Large intestine (tissue), 3 donors: ENCODE measurements at regions not wholly inside any gene's neighbourhood (a gene's known extent, or its start where the extent isn't known, plus 50 kb on each side); places are given as distances from the start of the nearest gene placed in this dataset.

Source experiments
- DNase-seq, 2 donors: peaks; one replicate each; pipeline versions ENCODE4 v3.0.0 to v3.0.0-alpha.2; 2013
- H3K27ac ChIP-seq: one replicate; pipeline ENCODE4 v1.5.1; 2013; ENCODE audit warnings: low read length
- H3K27me3 ChIP-seq: 2 replicates; pipeline ENCODE4 v1.6.1; 2013; ENCODE audit warnings: low read length; ENCODE audit not compliant: control insufficient read depth, insufficient read depth
- H3K36me3 ChIP-seq: 2 replicates; pipeline ENCODE4 v1.6.1; 2013; ENCODE audit warnings: low read length; ENCODE audit not compliant: control insufficient read depth, insufficient read depth
- H3K4me1 ChIP-seq: one replicate; pipeline ENCODE4 v1.6.1; 2013; ENCODE audit warnings: low read length; ENCODE audit not compliant: control insufficient read depth, insufficient read depth
- H3K4me3 ChIP-seq: one replicate; pipeline ENCODE4 v1.5.1; 2013; ENCODE audit warnings: low read length
- H3K9me3 ChIP-seq: one replicate; pipeline ENCODE4 v1.6.1; 2013; ENCODE audit warnings: mild to moderate bottlenecking, low read depth, low read length, moderate library complexity; ENCODE audit not compliant: control insufficient read depth
- WGBS: methylation state at CpG from one replicate; pipeline ENCODE4 v1.1.5; 2013; ENCODE audit warnings: low lambda C conversion rate; ENCODE audit not compliant: insufficient coverage; 5-methylcytosine and 5-hydroxymethylcytosine counted together

DNA sequence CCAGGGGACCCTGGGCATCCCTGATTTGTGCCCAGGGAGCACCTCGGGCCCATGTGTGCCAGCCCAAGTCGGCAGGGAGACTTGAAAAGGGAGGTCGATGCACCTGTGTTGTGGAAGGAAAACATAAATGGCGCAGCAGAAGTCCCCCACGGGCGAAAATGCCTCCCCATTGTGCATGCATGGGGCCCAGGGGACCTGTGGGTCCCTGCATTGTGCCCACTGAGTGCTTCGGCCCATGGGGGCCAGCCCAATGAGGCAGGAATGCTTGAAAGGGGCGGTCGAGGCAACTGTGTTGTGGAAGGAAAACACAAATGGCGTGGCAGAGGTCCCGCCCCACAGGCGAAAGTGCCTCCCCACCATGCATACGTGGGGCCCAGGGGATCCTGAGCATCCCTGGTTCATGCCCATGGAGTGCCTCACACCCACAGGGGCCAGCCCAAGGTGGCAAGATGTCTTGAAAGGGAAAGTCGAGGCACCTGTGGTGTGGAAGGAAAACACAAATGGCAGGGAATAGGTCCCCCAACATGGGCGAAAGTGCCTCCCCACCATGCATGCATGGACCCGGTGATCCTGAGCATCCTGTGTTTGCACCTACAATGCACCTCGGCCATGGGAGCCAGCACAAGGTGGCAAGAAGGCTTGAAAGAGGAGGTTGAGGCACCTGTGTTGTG is 368.0 kb downstream of the ALG10 start:
- DNase-seq: no peak
- Histone ChIP-seq H3K9me3 (peaks cover 94% of the 10 kb centered on the region), H3K27me3 (no peaks in the 10 kb centered on the region), H3K27ac (no peak overlapping the region), H3K4me1 (no peaks in the 10 kb centered on the region), H3K36me3 (no peaks in the 10 kb centered on the region), H3K4me3 (no peak overlapping the region)
- no CpG with 5 or more reads among the region's 17 CpGs for WGBS

GRCh38 chr12:34390846-34391700 is 368.8 kb downstream of the ALG10 start:
- H3K27me3 ChIP-seq: no peaks in the 10 kb centered on the region
- H3K9me3 ChIP-seq: peaks cover 94% of the 10 kb centered on the region
- H3K27ac ChIP-seq: no peak overlapping the region
- H3K4me3 ChIP-seq: no peak overlapping the region
- no peaks in the 10 kb centered on the region for H3K36me3 ChIP-seq
- DNase-seq: no peak
- WGBS: no CpG with 5 or more reads among the region's 24 CpGs
- no peaks in the 10 kb centered on the region for H3K4me1 ChIP-seq

DNA sequence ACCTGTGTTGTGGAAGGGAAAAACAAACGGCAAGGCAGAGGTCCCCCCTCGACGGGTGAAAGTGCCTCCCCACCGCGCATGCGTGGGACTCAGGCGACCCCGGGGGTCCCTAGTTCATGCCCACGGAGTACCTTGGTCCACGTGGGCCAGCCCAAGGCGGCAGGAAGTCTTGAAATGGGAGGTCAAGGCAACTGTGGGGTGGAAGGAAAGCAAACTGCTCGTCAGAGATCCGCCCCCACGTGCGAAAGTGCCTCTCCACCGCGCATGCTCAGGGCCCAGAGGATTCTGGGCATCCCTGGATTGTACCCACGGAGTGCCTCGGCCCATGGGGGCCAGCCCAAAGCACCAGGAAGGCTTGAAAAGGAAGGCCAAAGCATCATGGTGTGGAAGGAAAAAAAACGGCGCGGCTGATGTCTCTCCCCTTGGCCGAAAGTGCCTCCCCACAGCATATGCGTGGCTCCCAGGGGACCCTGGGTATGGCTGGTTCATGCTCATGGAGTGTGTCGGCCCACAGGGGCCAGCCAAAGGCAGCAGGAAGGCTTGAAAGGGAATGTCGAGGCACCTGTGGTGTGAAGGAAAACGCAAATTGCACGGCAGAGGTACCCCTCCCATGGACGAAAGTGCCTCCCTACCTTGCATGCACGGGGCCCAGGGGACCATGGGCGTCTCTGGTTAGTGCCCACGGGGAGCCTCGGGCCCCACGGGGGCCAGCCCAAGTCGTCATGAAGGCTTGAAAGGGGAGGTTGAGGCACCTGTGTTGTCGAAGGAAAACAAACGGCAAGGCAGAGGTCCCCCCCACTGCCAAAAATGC is 369.7 kb downstream of the ALG10 start:
- no peak for DNase-seq
- no CpG with 5 or more reads among the region's 37 CpGs for WGBS
- Histone ChIP-seq H3K36me3 (no peaks in the 10 kb centered on the region), H3K27me3 (no peaks in the 10 kb centered on the region), H3K4me1 (no peaks in the 10 kb centered on the region), H3K4me3 (no peak overlapping the region), H3K27ac (no peak overlapping the region), H3K9me3 (peaks cover 92% of the 10 kb centered on the region)

DNA sequence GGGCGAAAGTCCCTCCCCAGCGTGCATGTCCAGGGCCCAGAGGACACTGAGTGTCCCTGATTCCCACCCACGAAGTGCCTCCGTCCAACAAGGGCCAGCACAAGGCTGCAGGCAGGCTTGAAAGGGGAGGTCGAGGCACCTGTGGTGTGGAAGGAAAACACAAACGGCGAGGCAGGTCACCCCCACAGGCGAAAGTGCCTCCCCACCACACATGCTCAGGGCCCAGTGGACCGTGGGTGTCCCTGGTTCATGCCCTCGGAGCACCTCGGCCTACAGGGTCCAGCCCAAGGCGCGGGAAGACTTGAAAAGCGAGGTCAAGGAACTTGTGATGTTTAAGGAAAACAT is 370.4 kb downstream of the ALG10 start:
- Histone ChIP-seq H3K4me3 (no peak overlapping the region), H3K27ac (no peak overlapping the region), H3K4me1 (no peaks in the 10 kb centered on the region), H3K36me3 (no peaks in the 10 kb centered on the region), H3K9me3 (peaks cover 93% of the 10 kb centered on the region), H3K27me3 (no peaks in the 10 kb centered on the region)
- no CpG with 5 or more reads among the region's 14 CpGs for WGBS
- DNase-seq: no peak

DNA sequence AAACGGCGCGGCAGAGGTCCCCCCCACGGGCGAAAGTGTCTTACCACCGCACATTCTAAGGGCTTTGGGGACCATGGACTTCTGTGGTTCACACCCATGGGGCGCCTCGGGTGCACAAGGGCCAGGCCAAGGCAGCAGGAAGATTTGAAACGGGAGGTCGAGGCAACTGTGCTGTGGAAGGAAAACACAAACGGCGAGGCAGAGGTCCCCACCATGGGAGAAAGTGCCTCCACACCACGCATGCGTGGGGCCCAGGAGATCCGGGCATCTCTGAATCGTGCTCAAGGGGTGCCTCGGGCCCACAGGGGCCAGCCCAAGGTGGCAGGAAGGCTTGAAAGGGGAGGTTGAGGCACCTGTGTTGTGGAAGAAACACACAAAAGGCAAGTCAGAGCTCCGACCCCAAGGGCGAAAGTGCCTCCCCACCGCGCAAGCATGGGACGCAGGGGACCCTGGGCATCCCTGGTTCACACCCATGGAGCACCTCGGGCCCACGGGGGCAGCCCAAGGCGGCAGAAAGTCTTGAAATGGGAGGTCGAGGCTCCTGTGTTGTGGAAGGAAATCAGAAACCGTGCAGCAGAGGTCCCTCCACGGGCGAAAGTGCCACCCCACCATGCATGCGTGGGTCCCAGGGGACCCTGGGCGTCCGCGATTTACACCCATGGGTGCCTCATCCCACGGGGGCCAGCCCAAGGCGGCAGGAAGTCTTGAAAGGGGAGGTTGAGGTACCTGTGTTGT is 371.0 kb downstream of the ALG10 start:
- no CpG with 5 or more reads among the region's 35 CpGs for WGBS
- Histone ChIP-seq H3K9me3 (peaks cover 93% of the 10 kb centered on the region), H3K27me3 (no peaks in the 10 kb centered on the region), H3K27ac (no peak overlapping the region), H3K4me3 (no peak overlapping the region), H3K4me1 (no peaks in the 10 kb centered on the region), H3K36me3 (no peaks in the 10 kb centered on the region)
- no peak for DNase-seq

- DNase-seq: no peak
- H3K9me3 ChIP-seq: peaks cover 93% of the 10 kb centered on the region
These were observed 371.5 kb downstream of the ALG10 start for GRCh38 chr12:34393821-34394150.

DNA sequence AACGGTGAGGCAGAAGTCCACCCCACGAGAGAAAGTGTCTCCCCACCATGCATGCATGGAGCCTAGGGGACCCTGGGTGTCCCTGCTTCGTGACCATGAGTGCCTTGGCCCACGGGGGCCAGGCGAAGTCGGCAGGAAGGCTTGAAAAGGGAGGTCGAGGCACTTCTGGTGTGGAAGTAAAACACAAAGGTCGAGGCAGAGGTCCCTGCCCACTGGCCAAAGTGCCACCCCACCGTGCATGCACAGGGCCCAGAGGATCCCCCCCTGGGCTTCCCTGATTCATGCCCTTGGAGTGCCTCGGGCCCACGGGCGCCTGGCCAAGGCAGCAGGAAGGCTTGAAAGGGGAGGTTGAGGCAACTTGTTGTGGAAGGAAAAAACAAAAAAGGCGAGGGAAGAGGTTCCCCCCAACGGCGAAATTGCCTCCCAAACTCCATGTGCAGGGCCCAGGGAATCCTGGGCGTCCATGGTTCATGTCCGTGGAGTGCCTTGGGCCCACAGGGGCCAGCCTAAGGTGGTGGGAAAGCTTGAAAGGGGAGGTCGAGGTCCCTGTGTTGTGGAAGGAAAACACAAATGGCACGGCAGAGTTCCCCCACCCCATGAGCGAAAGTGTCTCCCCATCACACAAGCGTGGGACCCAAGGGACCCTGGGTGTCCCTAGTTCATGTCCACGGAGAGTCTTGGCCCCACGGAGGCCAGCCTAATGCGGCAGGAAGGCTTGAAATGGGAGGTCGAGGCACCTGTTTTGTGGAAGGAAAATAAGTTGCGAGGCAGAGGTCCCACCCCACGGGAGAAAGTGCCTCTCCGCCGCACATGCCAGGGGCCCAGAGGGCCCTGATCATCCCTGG is 372.1 kb downstream of the ALG10 start:
- Histone ChIP-seq H3K9me3 (peaks cover 94% of the 10 kb centered on the region), H3K27ac (no peak overlapping the region), H3K36me3 (no peaks in the 10 kb centered on the region), H3K4me3 (no peak overlapping the region), H3K4me1 (no peaks in the 10 kb centered on the region), H3K27me3 (no peaks in the 10 kb centered on the region)
- WGBS: no CpG with 5 or more reads among the region's 29 CpGs
- DNase-seq: no peak

More at GRCh38 chr12:34393821-34394150, 371.5 kb downstream of the ALG10 start:
- Histone ChIP-seq H3K4me3 (no peak overlapping the region), H3K27ac (no peak overlapping the region), H3K36me3 (no peaks in the 10 kb centered on the region), H3K4me1 (no peaks in the 10 kb centered on the region), H3K27me3 (no peaks in the 10 kb centered on the region)
- no CpG with 5 or more reads among the region's 10 CpGs for WGBS

DNA sequence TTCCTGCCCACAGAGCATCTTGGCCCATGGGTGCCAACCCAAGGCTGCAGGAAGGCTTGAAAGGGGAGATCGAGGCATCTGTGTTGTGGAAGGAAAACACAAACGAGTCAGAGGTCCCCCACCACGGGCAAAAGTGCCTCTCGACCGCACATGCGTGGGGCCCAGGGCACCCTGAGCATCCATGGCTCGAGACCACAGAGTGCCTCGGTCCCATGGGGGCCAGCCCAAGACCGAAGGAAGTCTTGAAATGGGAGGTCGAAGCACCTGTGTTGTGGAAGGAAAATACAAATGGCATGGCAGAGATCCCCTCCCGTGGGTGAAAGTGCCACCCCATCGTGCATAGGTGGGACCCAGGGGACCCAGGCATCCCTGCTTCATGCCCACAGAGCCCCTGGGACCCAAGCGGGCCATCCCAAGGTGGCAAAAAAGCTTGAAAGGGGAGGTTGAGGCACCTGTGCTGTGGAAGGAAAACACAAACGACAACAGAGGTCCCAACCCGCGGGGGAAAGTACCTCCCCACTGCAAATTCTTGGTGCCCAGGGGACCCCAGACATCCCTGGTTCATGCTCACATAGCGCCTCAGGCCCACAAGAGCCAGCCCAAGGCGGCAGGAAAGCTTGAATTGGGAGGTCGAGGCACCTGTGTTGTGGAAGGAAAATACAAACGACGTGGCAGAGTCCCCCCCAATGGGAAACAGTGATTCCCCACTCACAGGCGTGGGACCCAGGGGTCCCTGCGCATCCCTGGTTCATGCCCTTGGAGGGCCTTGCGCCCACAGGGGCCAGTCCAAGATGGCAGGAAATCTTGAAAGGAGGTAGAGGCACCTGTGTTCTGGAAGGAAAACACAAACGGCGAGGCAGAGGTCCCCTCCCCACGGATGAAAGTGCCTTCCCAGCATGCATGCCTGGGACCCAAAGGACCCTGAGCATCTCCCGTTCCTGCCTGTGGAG is 373.0 kb downstream of the ALG10 start:
- Histone ChIP-seq H3K27me3 (no peaks in the 10 kb centered on the region), H3K9me3 (peaks cover 94% of the 10 kb centered on the region), H3K4me3 (no peak overlapping the region), H3K4me1 (no peaks in the 10 kb centered on the region), H3K27ac (no peak overlapping the region), H3K36me3 (no peaks in the 10 kb centered on the region)
- DNase-seq: no peak
- 80% methylated on average over 1 of the region's 28 CpGs for WGBS
